A673 (cell line): ENCODE measurements at regions not wholly inside any gene's neighbourhood (a gene's known extent, or its start where the extent isn't known, plus 50 kb on each side); places are given as distances from the start of the nearest gene placed in this dataset.

Source experiments
- CTCF ChIP-seq: fragments of 300-800, 200-600 bp; sonication (generic); conservative IDR thresholded peaks from 2 replicates; pipeline ENCODE4 v1.5.1; 2017; ENCODE audit warnings: low read depth, mild to moderate bottlenecking, antibody characterized with exemption, low read length, moderate library complexity, mixed read lengths
- EZH2 ChIP-seq: fragments of 200-600 bp; sonication (generic); IDR thresholded peaks from 2 replicates; pipeline ENCODE4 v1.6.1; 2017; ENCODE audit warnings: borderline replicate concordance, low read depth, mild to moderate bottlenecking, mixed read lengths, antibody characterized with exemption, low read length; ENCODE audit not compliant: poor library complexity, severe bottlenecking

GRCh38 chr9:106438928-106439327 lies 424.0 kb upstream of the ZNF462 start:
- TF ChIP-seq CTCF = no peak
- no peak for TF ChIP-seq EZH2
